Anterior cingulate cortex (tissue), 58 donors: ENCODE measurements at regions not wholly inside any gene's neighbourhood (a gene's known extent, or its start where the extent isn't known, plus 50 kb on each side); places are given as distances from the start of the nearest gene placed in this dataset.
A peak's percentile ranks its signal among the peaks of the same experiment; 100 is the strongest.

Experiments
- DNase-seq, 58 donors: peaks; one replicate each; lab custom pipeline; 2025; lab: John Stamatoyannopoulos, UW

DNA sequence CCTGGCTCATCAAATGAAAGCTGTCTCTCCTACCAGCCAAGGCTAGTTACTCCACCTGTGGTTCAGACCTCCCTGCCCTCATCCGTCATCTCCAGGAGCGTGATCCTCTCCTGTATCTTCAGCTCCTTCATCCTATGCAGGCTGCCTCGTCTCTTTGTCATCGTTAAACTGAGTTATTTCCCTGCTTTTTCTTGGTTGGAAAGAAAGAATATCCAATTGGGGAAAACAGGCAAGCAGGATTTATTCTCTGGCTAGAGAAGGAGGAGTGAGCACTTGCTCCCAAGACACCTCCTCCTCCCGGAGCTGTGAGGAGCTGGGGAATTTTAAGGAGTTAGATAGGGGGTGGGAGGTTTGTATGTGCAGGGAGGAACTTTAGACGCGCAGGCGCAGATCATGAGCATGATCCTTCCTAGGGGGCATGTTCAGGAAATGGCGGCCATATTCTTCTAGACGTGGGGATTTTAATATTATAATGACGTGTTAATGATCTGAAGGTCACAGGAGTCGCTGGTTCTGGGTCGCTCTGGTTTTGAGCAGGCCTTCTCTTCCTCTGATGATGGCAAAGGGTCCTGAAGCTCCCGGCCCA, 156.4 kb upstream of the KL start:
- DNase-seq, result no peak

DNA sequence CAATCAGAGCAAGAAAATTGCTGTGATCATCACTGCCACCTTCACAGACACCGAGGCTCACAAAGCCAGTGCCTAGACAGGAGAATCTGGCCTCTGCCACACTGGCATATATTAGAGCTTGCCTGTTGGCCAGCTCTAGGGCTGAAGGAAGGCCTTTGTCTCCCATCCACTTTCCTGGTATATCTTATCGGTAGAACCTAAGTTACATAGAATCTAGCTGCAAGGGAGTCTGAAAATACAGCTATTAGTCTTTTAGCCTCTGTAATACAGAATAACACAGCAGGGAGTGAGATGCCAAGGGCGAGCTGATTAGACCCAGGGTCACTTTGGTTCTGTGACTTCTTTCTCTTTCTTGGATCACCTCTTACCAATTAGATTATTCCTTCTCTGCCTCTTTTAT, 154.9 kb upstream of the KL start:
- DNase-seq, result no peak

DNA sequence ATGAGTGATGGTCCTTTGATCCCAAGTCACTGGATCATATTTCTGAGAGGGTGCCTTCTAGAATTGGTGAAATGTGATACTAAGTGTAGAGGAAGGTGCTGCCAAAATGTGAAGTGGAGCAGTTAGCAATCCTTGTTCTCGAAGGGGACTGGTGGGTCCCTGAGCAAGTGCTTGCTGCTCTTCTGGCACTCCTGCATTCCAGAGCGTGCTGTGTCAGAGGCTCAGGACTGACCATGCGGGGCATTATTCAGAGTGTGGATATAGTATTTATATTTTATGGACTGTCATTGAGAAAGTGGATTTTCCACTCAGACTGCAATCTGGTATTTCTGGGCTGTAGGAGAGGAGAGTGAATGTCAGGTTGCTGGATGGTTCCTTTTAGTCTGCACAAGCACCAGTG, 152.6 kb upstream of the KL start:
- DNase-seq, result no peak

DNA sequence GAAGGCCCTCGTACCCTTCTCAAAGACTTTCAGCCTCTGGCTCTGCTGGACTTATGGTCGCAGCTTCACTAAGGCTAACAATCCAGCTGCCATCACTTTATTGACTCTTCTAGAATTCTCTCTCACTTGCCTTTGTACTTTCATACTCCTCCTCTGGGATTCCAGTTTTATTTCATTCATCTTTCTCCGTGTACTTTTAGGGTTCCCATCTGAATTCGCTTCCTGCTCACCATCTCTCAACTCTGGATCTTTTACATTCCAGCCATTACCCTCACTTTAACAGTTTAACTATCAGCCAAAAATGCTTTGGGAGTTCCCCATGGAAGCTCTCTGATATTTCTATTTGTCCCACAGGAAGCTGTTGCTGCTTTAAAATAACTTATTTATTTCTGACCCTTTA, 149.3 kb upstream of the KL start:
- DNase-seq, result no peak

DNA sequence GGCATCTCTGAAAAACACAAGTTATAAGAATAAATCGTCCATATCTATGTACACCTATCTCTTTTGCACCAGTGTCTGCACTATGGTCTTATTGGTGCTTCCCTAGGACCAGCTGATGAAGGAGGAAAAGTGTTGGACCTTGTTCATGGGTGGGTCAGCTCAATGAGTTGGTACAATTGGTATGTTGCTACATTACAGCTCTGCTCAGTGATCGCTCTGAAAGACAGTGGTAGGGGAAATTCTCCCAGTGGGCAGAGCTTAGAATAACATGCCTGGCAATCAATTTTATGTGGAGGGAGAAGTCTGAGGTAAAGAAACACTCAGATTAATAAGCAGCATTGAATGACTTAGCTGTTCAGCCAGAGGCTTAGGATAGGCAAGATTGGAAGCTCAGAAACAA, 138.7 kb upstream of the KL start:
- DNase-seq, result no peak

DNA sequence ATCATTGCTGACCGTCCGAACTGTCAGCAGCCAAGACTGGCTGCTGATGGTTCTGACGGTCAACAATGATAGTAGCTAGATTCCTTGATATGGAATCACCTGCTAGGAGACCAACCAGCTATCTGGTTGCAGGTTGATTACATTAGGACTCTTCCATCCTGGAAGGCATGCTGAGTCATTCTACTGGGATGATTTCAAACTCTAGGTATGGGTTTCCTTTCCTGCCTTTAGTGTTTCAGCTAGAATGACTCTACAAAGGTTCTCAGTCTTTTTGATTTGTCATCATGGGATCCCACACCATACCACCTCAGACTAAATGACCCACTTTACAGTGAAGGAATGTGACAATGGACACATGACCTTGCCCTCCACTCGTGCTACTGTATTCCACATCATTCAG, 138.1 kb upstream of the KL start:
- DNase-seq, result no peak

DNA sequence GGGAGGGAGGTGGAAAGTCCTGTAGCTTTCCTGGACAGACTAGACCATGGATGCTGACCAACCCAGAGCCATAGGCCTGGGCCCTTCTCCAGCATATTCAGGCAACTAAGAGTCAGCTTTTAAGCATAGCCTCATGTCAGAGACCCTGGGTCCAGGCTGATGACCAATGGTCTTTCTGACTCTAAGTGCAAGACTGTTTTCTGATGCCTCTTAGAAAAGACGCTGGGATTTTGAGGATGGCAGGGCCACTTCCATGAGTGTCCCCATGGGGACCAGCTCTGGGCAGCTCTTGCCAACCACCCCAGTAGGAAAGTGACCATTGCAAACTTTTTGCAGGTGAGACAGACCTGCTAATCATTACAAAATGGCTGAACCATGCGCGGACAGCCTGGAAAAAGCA, 135.6 kb upstream of the KL start:
- no peak for DNase-seq

DNA sequence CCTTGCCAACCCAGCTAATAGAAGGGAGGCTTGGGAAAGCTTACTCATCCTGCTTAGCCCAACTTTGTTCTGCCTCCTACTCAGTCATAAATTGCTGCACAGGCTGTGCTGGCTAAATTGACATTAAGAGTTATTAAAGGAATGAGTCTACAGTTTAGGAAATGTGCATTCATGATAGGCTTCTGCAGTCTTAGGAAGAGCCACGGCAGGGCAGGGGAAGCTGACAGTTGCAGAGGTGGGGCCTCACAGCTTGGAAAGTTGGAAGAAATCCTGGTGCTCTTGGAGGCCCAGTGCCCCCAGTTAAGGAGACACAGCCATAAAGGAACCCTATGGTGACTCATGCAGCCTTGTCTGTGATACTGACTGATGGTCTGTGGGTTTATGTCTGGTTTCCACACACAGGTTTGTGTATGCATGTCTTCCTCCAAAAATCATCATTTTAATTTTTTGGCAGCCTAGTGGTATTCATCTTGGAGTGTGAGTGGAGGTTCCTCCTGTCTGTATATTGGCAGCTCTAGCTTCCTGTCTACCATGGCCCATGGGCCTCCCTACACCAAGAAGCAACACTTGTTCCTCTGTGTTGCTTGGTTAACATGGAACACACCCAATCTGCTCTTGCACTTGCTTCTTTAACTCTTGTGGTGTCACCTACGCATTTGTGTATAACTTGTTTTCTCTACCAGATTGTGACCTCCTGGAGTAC, 135.0 kb upstream of the KL start:
- DNase-seq, result peak in 19 of 58 donors; percentile 3 to 56 (median 25)

DNA sequence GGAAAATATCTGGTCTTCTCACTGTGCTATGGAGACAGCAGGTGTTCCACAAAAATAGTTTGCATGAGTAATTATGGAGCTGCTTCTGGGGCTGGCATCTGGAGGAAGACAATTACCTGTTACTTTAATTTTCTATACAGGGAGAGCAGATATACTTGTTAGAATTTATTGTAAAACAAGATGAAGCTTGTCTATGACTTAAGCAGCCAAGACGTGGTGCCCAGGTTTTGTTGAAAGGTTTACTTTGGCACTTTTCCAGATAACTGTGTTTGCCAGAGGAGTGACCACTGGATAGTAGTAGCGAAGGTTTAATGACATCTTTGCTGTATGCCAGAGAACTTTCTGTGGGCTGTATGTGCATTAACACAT, 134.5 kb upstream of the KL start:
- DNase-seq, result no peak

DNA sequence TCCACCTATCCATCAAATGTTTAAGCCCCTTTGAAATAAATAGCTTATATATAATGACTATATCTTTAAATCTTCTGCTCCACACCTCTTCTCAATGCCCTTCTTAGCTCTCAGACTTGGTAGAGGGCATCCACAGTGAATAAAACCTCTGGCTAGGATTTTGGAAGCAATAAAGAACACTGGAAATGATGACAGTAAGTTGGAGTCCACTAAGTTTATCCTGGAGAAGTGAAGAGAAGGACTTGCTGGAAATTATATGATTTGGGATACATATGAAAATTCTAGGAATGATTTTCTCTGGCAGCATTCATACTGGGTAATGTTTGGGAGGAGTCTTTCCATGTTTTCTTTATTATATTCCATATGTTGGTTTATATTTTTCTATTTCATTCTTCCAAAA, 133.5 kb upstream of the KL start:
- DNase-seq, result no peak

DNA sequence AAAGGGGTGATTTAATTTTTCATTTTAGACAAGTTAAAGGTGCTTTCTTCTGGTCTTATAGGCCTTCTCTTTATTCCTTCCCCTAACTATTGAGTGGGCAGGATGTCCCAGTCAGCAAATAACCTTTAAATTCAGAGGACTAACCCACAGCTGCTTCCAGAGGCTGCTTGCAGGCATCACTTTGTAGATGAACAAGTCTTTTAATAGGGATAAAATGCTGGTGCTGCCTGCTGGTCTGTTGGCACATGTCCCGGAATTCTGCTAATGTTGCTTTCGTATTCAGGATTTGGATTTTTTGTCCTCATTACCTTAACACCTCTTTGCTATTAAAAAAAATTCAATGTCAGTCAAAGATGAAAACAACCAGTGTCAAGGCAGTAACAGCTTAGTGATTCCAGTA, 132.7 kb upstream of the KL start:
- DNase-seq, result peak in 9 of 58 donors; percentile 2 to 47 (median 10)

DNA sequence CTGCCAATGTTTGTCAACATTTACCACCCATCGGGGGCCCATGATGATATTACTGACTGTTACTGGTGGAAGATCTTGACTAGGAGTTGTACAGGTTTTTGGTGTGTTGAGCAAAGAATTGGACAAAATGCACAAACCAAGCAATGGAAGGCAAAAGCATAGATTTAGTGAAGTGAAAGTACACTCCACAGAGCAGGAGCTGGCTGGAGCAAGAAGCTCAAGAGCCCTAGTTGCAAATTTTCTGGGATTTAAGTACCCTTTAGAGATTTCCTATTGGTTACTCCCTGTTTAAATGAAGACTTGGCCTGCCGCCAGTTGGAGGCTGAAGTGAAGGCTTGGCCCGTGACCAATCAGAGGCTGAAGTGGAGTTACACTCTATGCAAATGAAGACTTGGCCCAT, 128.6 kb upstream of the KL start:
- no peak for DNase-seq

DNA sequence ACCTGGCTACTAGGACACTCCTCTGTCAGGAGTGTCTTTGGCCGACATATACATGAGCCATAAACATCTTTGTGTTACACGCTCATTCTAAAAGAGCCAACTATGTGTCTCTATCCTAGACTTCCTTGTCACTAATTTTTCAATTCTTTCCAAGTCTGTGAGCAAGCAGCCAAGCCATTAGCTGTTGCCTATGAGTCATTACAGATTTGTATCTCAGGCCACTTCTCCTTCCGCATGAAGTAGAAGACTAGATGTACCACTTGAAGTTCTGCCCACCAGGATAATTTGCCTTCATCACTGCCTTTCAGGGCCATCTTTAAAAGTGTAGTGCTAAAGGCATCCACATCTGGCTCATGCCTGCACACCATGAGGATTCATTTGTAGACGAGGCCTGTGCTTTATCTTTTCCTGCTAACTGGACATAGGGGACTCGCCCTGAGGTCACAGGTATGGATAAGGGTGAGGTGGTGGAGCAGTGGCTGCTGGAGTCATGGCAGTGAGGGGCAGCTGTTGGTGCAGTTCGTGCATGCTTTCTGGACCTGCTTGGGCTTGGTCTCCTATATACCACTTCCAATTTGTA, 126.1 kb upstream of the KL start:
- no peak for DNase-seq

DNA sequence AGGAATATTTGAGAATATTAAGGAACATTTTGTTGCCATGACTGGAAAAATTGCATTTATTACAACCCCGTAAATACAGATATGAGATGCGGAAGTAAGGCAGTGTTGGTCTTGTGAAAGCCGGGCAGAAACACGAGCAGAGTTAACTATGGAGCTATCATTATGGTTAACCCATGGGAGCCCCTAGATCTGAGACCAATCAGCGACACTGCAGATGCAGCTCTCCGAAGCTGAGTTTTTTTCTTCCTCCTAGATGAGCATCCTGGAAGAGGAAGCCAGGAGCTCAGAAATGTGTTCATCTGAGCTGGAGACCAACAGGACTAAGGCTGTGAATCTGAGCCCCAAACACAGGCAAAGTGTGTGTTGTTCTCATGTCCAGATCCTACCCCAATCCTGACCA, 123.0 kb upstream of the KL start:
- no peak for DNase-seq

DNA sequence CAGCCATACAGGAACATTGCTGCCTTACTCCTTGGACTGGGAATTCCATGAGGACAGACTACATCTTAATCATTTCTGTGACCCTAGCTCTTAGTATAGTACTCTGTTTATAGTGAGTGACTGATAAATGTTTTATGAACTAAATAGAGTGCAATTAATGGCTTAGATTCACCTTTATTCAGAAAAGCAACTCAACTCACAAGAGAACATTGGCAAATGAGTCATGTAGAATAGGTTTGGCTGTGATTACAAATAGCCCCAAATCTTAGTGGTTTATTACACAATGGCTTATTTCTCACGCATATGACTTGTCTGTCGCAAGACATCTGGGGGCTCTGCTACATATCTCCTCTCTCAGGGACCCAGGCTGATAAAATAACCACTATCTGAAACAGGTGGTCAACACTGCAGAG, 121.6 kb upstream of the KL start:
- DNase-seq, result no peak

DNA sequence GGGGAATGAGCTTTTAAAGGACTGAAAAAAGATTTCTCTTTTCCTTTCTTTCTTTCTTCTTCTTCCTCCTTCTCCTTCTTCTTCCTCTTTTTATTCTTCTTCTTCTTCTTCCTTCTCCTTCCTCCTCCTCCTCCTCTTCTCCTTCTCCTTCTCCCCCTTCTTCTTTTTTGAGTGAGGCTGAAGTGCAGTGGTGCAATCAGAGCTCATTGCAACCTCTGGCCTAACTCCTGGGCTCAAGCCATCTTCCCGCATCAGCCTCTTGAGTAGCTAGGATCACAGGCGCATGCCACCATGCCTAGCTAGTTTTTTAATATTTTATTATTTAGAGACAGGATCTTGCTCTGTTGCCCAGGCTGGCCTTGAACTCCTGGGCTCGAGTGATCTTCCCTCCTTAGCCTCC, 120.9 kb upstream of the KL start:
- DNase-seq, result no peak

DNA sequence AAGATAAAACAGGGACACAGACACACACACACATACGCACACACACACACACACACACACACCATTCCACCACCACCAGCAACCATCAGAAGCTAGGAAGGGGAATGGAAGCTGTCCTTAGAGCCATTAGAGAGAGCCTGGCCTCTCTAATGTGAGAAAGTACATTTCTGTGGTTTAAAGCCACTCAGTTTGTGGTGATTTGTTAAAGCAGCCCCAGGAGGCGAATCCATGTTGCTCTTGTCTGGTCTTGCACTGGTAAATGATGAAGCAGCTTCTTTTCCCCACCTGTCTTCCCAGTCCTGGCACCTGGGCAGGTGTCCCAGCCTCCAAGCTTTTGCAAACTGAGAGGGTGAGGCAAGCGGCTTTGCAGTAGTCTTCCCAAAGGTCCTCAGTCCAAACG, 118.9 kb upstream of the KL start:
- no peak for DNase-seq

DNA sequence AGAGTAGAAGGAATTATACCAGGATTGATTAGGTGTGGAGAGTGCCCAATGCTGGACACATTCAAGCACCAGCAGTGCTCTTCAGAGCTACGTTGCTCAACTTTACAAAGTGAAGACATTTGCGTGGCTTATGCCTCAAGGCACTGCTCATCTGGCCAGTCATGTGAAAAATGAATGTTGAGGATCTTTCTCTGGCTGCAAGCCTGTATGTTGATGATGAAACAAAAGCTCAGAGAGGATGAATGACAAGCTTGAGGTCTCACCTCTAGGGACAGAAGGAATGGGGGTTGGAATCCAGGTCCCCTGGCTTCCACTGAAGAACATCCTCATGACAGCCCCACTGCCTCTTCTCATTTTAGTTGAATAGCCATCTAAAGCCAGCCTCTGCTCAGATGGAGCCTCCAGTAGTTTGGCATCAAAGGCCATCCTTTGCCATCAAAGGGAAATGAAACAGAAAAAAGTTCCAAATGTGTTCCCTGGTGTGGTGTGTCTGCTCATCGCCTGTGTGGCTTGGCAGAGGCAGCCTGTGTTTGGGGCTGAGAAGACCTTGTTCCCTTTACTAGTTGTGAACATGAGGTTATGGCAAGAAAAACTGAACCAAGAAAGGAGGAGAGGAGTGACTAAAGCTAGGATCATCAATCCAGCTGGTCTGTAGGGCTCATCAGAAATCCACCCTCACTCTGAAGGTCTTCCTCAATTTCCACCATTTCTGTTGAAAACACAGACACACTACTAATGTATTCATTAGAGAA, 114.0 kb upstream of the KL start:
- DNase-seq, result no peak

DNA sequence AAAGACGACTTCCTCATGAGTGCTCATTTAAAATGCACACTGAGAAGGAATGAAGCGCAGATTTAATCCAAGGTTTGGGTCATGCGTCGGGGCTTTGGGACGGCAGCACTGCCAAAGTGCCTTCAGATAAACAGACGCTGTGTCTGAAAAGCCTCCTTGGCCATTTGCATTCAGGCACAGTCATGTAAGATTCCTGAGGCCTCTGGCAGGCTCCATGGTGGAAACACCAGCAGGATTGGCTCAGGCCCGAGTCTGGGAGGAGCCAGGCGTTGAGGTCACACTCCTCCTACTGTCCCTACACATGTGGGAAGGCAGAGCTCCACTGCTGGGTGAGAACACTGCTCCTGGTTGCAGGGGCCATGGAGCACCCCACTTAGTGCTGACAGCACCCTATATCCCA, 113.3 kb upstream of the KL start:
- peak in 37 of 58 donors; percentile 6 to 70 (median 33) for DNase-seq

DNA sequence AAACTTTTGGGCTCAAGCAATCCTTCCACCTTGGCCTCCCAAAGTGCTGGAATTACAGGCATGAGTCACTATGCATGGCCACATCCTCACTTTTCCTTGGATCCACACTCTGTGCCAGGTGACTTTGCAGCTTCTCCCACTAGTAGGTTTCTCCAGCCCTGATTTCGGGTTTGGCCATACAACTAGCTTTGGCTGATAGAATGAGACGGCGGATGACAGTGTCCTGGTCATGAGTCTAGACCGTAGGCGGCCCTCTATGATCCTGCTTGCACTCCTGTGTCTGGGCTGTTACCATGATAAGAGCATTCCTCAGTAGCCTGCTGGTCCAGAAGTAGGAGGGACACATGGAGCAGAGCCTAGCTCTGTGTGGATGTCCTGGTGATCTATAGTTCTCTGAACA, 112.5 kb upstream of the KL start:
- DNase-seq, result no peak

DNA sequence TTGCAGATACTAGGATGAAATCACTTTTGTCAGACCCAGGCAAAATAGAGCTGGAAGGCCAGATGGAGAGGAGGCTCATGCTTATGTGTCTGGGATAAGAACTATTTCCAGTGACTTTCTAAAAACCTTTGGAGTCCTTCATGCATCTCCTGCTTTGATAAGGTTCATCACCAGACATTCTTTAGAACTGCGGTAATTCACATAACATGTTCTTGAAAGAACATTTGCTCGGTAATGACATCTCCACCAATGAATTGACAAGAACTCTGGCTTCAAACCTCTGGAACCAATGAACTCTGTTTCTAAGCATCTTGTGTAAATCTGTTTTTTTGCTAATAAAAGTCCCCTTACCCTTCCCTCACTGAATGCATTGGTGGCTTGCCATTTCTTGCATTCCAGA, 112.0 kb upstream of the KL start:
- no peak for DNase-seq
